ENCODE measurements at regions not wholly inside any gene's neighbourhood (a gene's known extent, or its start where the extent isn't known, plus 50 kb on each side); places are given as distances from the start of the nearest gene placed in this dataset.

GRCh38 chr1:81463936-81464837, 336.5 kb upstream of the ADGRL2 start:
- no peak for TF ChIP-seq CTCF (conservative IDR thresholded peaks at IDR 0.05)
- no peak overlapping the region for H3K27ac ChIP-seq

GRCh38 chr1:81459043-81459442, 341.7 kb upstream of the ADGRL2 start:
- TF ChIP-seq CTCF (conservative IDR thresholded peaks at IDR 0.05), result no peak
- H3K27ac ChIP-seq, result no peak overlapping the region

GRCh38 chr1:81458186-81458585, 342.5 kb upstream of the ADGRL2 start:
- H3K27ac ChIP-seq, result no peak overlapping the region
- TF ChIP-seq CTCF (conservative IDR thresholded peaks at IDR 0.05), result no peak

- TF ChIP-seq CTCF (conservative IDR thresholded peaks at IDR 0.05), result no peak
- no peak overlapping the region for H3K27ac ChIP-seq
These were observed 345.3 kb upstream of the ADGRL2 start for GRCh38 chr1:81455481-81455880.

GRCh38 chr1:81453971-81454370, 346.8 kb upstream of the ADGRL2 start:
- TF ChIP-seq CTCF (conservative IDR thresholded peaks at IDR 0.05), result no peak
- H3K27ac ChIP-seq, result no peak overlapping the region

GRCh38 chr1:81453367-81453703, 347.4 kb upstream of the ADGRL2 start:
- no peak for TF ChIP-seq CTCF (conservative IDR thresholded peaks at IDR 0.05)
- H3K27ac ChIP-seq, result no peak overlapping the region

- no peak overlapping the region for H3K27ac ChIP-seq
- no peak for TF ChIP-seq CTCF (conservative IDR thresholded peaks at IDR 0.05)
These were observed 347.9 kb upstream of the ADGRL2 start for GRCh38 chr1:81452693-81453366.
